ENCODE measurements at regions not wholly inside any gene's neighbourhood (a gene's known extent, or its start where the extent isn't known, plus 50 kb on each side); places are given as distances from the start of the nearest gene placed in this dataset.

- H4K20me1 ChIP-seq (ENCODE audit: insufficient read depth, low read length), result no peaks in the 10 kb centered on the region
- DNase-seq (ENCODE audit: low spot score) (no peak), ATAC-seq (no peak), FAIRE-seq (no peak)
- no peaks in the 10 kb centered on the region for H3K79me2 ChIP-seq (ENCODE audit: insufficient read depth, low read length)
- no peaks in the 10 kb centered on the region for H3K27me3 ChIP-seq (ENCODE audit: control insufficient read depth in 1 of 2, insufficient read depth in 2 of 2, low read length in 2 of 2)
- no TSS peak for BruUV-seq (replicated peaks)
- no peak overlapping the region for H2AFZ ChIP-seq (ENCODE audit: low read length)
- no peak overlapping the region for H3K9ac ChIP-seq (ENCODE audit: insufficient read depth, low read depth, low read length)
- no peak overlapping the region for H3K27ac ChIP-seq (ENCODE audit: extremely low read length, insufficient read depth, low read length)
- in situ Hi-C loops (cut with HindIII; ENCODE audit: extremely low pct_ligation_motif_present, low pct_unique_long_range_greater_than_20kb) (no loop called here), intact Hi-C loops (cut with micrococcal nuclease; ENCODE audit: unreplicated experiment) (no loop called here)
- no peak overlapping the region for H3K4me2 ChIP-seq (ENCODE audit: low read depth, low read length)
- H3K9me3 ChIP-seq (ENCODE audit: low read length), result peaks cover 37% of the 10 kb centered on the region
- ChIA-PET POLR2A (no interaction called here), CTCF (ENCODE audit: low intra/inter-chr PET ratio, low total read pairs) (no interaction called here)
- WGBS (ENCODE audit: low lambda C conversion rate), result 54% methylated on average over 3 of the region's 3 CpGs
- H3K36me3 ChIP-seq (replicated peaks in 1 of 2; ENCODE audit: control insufficient read depth in 1 of 2, insufficient read depth in 2 of 2, low read length in 2 of 2), result no peaks in the 10 kb centered on the region
- H3K4me1 ChIP-seq (ENCODE audit: insufficient read depth, low read length), result no peaks in the 10 kb centered on the region
- no peak overlapping the region for H3K4me3 ChIP-seq (replicated peaks in 1 of 3; ENCODE audit: insufficient read depth in 1 of 3, low read depth in 2 of 3, low read length in 3 of 3)
- TF ChIP-seq PAWR (CRISPR knock-in tag; IDR thresholded peaks at IDR 0.05; ENCODE audit: borderline replicate concordance), result no peak
- no peak for TF ChIP-seq ZMYM2 (CRISPR knock-in tag; IDR thresholded peaks at IDR 0.05)
- TF ChIP-seq NFIB (CRISPR knock-in tag; IDR thresholded peaks at IDR 0.05; ENCODE audit: borderline replicate concordance), result no peak
- TF ChIP-seq GRHL1 (CRISPR knock-in tag; conservative IDR thresholded peaks at IDR 0.05), result no peak
- no peak for TF ChIP-seq ZNF709 (CRISPR knock-in tag; IDR thresholded peaks at IDR 0.05)
- no peak for TF ChIP-seq NCOA5 (CRISPR knock-in tag; IDR thresholded peaks at IDR 0.05)
- no peak for TF ChIP-seq ARID2 (CRISPR knock-in tag; IDR thresholded peaks at IDR 0.05; ENCODE audit: borderline replicate concordance)
- TF ChIP-seq ZNF274 (CRISPR knock-in tag; IDR thresholded peaks at IDR 0.05), result no peak
- TF ChIP-seq ZNF292 (CRISPR knock-in tag; IDR thresholded peaks at IDR 0.05; ENCODE audit: borderline replicate concordance, low read depth), result no peak
- no peak for TF ChIP-seq RAD51 (IDR thresholded peaks at IDR 0.05; ENCODE audit: borderline replicate concordance)
- no peak for TF ChIP-seq ZNF773 (CRISPR knock-in tag; IDR thresholded peaks at IDR 0.05; ENCODE audit: borderline replicate concordance)
- TF ChIP-seq ZNF800 (CRISPR knock-in tag; IDR thresholded peaks at IDR 0.05), result no peak
- no peak for TF ChIP-seq PHF5A (CRISPR knock-in tag; IDR thresholded peaks at IDR 0.05; ENCODE audit: low read depth, unreplicated experiment)
- no peak for TF ChIP-seq ZNF337 (CRISPR knock-in tag; IDR thresholded peaks at IDR 0.05; ENCODE audit: borderline replicate concordance, low read depth)
- no peak for TF ChIP-seq MAX (IDR thresholded peaks at IDR 0.05)
- no peak for TF ChIP-seq NFYB (CRISPR knock-in tag; IDR thresholded peaks at IDR 0.05)
- no peak for TF ChIP-seq ZXDC (CRISPR knock-in tag; IDR thresholded peaks at IDR 0.05)
- no peak for TF ChIP-seq ZNF382 (CRISPR knock-in tag; IDR thresholded peaks at IDR 0.05; ENCODE audit: borderline replicate concordance)
Observed at GRCh38 chr5:123722451-123722850, 210.5 kb downstream of the CSNK1G3 start.
